Mesothelial cell of epicardium (in vitro differentiated cells): ENCODE measurements at regions not wholly inside any gene's neighbourhood (a gene's known extent, or its start where the extent isn't known, plus 50 kb on each side); places are given as distances from the start of the nearest gene placed in this dataset.

Experiments
- DNase-seq, 2 experiments: peaks; one replicate each; pipeline ENCODE4 v3.0.0; 2021; ENCODE audit warnings: low spot score in 2 of 2; ENCODE audit not compliant: unreplicated experiment in 2 of 2
- H3K27ac Mint-ChIP-seq: 2 replicates; pipeline ENCODE4 v1.8.0; 2021; ENCODE audit warnings: mixed read lengths
- H3K27me3 Mint-ChIP-seq: 2 replicates; pipeline ENCODE4 v1.8.0; 2021; ENCODE audit warnings: low read depth, mixed read lengths
- H3K36me3 Mint-ChIP-seq: 2 replicates; pipeline ENCODE4 v1.8.0; 2021; ENCODE audit warnings: mixed read lengths
- H3K4me1 Mint-ChIP-seq: 2 replicates; pipeline ENCODE4 v1.8.0; 2021; ENCODE audit warnings: mixed read lengths
- H3K4me3 Mint-ChIP-seq: 2 replicates; pipeline ENCODE4 v1.8.0; 2021; ENCODE audit warnings: mild to moderate bottlenecking, moderate library complexity, mixed read lengths
- H3K9me3 Mint-ChIP-seq: 2 replicates; pipeline ENCODE4 v1.8.0; 2021; ENCODE audit warnings: mixed read lengths
- CTCF ChIP-seq: fragments of 200-600 bp; sonication (generic); IDR thresholded peaks from one replicate; pipeline ENCODE4 v1.5.0; 2021; ENCODE audit warnings: antibody characterized with exemption; ENCODE audit not compliant: unreplicated experiment

- no peak for TF ChIP-seq CTCF
- Mint-ChIP-seq H3K4me1 (no peaks in the 10 kb centered on the region), H3K4me3 (no peak overlapping the region), H3K9me3 (no peaks in the 10 kb centered on the region), H3K36me3 (no peaks in the 10 kb centered on the region), H3K27me3 (no peaks in the 10 kb centered on the region), H3K27ac (no peak overlapping the region)
- DNase-seq = no peak
Measured at GRCh38 chr3:137460944-137461343, 303.2 kb upstream of the SOX14 start.

GRCh38 chr3:137463131-137463530 lies 301.0 kb upstream of the SOX14 start:
- Mint-ChIP-seq H3K36me3 (no peaks in the 10 kb centered on the region), H3K9me3 (no peaks in the 10 kb centered on the region), H3K27ac (no peak overlapping the region), H3K4me1 (no peaks in the 10 kb centered on the region), H3K4me3 (no peak overlapping the region), H3K27me3 (no peaks in the 10 kb centered on the region)
- DNase-seq = no peak
- TF ChIP-seq CTCF = no peak

- no peaks in the 10 kb centered on the region for H3K36me3 Mint-ChIP-seq
- no peak overlapping the region for H3K4me3 Mint-ChIP-seq
- H3K27ac Mint-ChIP-seq = no peak overlapping the region
- H3K4me1 Mint-ChIP-seq = no peaks in the 10 kb centered on the region
- H3K9me3 Mint-ChIP-seq = no peaks in the 10 kb centered on the region
- DNase-seq = no peak
- TF ChIP-seq CTCF = no peak
- no peaks in the 10 kb centered on the region for H3K27me3 Mint-ChIP-seq
Measured at GRCh38 chr3:137464341-137464740, 299.8 kb upstream of the SOX14 start.

GRCh38 chr3:137468446-137468845 lies 295.7 kb upstream of the SOX14 start:
- no peaks in the 10 kb centered on the region for H3K4me1 Mint-ChIP-seq
- H3K27me3 Mint-ChIP-seq = no peaks in the 10 kb centered on the region
- H3K9me3 Mint-ChIP-seq = no peaks in the 10 kb centered on the region
- no peak overlapping the region for H3K27ac Mint-ChIP-seq
- no peak overlapping the region for H3K4me3 Mint-ChIP-seq
- no peak for TF ChIP-seq CTCF
- no peak for DNase-seq
- no peaks in the 10 kb centered on the region for H3K36me3 Mint-ChIP-seq

- Mint-ChIP-seq H3K9me3 (no peaks in the 10 kb centered on the region), H3K27ac (no peak overlapping the region), H3K4me3 (no peak overlapping the region), H3K4me1 (no peaks in the 10 kb centered on the region), H3K36me3 (no peaks in the 10 kb centered on the region), H3K27me3 (no peaks in the 10 kb centered on the region)
- DNase-seq = no peak
- no peak for TF ChIP-seq CTCF
Measured at GRCh38 chr3:137469263-137469662, 294.9 kb upstream of the SOX14 start.

GRCh38 chr3:137471130-137471529 lies 293.0 kb upstream of the SOX14 start:
- no peaks in the 10 kb centered on the region for H3K9me3 Mint-ChIP-seq
- H3K36me3 Mint-ChIP-seq = no peaks in the 10 kb centered on the region
- H3K4me1 Mint-ChIP-seq = no peaks in the 10 kb centered on the region
- no peak for TF ChIP-seq CTCF
- peaks cover 1% of the 10 kb centered on the region for H3K27me3 Mint-ChIP-seq
- H3K4me3 Mint-ChIP-seq = no peak overlapping the region
- no peak for DNase-seq
- no peak overlapping the region for H3K27ac Mint-ChIP-seq
